Renal cortex interstitium (tissue), 11 donors: ENCODE measurements at regions not wholly inside any gene's neighbourhood (a gene's known extent, or its start where the extent isn't known, plus 50 kb on each side); places are given as distances from the start of the nearest gene placed in this dataset.

Experiments
- DNase-seq, 11 donors: peaks; one replicate each; pipeline ENCODE4 v3.0.0-alpha.2; 2013; ENCODE audit warnings: low read depth in 9 of 11, low spot score in 4 of 11; ENCODE audit errors: extremely low read depth in 1 of 11

DNA sequence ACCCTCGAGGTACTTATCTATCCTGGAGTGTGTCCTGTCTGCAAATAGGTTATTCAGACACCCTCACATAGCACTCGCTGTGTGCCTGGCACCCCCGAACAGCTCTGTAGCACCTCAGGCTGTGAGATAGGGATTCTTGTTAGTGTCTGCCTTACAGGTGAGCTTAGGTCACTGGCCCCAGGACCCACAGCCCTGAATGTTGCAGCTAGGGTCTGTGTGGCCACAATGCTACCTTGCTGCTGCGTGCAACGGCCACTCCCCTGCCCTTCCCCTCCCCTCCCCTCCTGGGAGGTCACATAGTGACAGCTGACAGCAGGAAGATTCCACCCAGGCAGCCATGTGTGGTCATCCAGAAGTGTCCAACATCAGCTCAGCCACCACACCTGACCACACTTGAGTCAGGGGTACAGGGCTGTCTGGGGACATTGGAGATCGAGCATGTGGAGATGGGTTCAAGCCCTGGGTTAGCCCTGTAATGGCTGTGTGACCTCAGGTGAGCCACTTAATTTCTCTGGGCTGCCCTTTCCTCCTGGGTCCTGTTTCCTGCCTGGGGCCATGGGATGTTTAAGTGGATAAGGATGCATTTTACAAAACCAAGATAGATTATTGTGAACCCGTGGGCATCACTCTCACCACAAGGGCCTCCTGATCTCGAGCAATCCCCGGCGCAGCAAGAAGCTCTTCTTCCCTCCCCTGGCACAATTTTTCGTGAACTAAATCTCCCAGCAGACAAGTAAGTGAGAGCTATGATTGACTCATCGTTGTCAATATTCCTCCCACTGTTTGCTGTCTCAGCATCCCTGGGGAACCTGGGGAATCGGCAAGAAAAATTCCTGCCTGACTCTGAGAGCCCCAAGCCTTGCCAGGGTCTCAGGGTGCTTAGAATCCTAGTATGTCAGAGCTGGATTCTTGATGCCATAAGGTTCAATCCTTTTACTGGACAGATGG is 208.7 kb downstream of the PTPRU start:
- DNase-seq = no peak

DNA sequence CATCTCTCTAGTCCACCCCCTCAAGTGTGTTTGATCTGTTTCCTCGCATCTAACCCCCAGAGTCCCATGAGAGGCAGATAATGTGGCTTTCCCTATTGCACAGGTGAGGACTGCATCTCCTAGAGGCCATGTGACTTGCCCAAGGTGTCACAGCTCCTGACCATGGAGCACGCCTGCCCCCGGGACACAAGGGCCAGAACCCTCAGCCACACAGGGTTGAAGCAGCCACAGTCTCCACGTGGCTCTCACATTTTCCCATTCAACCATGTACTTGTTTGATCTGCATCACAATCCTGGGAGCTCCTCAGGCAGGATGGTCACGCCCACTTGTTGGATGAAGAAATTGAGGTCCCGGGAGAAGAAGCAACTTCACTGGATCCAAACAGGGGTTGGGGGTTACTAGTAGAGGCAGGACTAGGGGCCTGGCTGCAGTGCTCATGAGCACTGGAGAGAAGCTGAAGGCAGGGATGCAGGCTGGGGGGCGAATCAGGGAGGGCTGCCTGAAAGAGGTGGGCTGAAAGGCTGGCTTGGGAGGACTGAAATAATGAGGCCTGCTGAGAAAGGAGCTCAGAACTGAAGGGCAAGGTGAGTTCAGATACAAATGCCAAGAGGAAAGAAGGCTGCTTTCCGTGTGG is 207.9 kb downstream of the PTPRU start:
- no peak for DNase-seq

DNA sequence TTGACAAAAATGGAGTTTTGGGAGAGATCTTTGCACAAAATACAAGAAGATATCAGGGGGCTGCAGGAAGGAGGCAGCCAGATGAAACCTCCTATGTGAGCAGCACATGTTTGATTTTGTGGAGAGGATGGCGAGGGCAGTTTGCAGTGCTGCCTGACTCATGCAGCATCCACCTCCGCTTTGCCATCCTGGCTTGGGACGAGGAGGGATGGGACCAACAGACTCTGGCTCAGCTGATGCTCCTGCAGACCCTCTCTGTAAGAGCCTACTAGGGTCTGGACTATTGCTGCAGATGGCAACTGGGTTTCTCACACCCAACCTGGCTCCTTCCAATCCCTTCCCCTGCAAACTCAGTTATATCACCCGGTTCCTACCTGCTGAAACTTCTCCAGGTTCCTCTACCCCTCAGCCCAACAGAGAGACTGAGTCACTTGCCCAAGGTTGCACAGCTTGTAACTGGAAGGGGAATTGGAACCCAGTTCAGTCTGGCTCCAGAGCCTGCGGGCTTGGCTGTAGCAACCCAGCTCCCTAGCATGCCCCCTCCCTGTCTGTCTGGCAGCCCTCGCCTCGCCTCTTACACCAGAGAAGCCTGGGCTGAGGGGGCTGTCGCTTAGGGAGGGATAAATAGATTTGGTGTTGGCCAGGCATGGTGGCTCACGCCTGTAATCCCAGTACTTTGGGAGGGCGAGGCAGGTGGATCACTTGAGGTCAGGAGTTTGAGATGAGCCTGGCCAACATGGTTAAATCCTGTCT is 205.8 kb downstream of the PTPRU start:
- DNase-seq = no peak

DNA sequence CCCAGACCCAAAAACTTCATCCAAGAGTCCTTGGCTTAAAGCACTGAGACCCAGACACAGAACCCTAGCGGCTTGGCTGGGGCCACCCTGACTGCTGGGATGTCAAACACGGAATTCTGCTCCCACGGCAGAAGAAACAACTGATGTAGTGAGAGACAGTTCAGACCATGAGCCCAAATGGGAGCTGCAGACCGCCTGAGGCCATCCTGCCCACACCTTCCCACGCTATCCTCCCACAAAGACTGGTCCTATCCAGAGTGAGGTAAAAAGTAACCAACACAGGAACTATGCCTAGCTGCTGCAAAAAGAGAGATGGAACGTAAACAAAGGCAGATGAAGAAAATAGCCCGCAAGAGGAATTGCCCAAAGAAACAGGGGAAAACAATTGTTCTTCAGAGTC is 203.3 kb downstream of the PTPRU start:
- DNase-seq = no peak

- no peak for DNase-seq
Measured at GRCh38 chr1:29438991-29439390, 202.7 kb downstream of the PTPRU start.

DNA sequence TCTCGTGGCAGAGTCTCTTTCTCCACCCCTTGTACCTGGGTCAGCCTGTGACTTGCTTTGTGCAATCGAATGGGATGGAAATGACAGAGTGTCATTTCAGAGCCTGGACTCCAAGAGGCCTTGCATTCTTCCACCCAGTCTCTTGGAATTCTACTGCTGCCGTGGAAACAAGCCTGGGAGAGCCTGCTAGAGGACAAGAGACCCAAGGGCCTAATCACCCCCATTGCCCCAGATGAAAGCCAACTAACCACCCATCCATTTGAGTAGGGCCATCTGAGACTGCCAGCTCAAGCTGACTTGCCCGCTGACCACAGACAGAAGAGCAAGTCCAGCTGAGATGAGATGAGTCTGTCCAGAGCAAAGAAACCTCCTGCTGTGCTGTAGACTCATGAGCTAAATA is 201.6 kb downstream of the PTPRU start:
- no peak for DNase-seq

- DNase-seq = no peak
Measured at GRCh38 chr1:29436181-29436785, 200.0 kb downstream of the PTPRU start.

DNA sequence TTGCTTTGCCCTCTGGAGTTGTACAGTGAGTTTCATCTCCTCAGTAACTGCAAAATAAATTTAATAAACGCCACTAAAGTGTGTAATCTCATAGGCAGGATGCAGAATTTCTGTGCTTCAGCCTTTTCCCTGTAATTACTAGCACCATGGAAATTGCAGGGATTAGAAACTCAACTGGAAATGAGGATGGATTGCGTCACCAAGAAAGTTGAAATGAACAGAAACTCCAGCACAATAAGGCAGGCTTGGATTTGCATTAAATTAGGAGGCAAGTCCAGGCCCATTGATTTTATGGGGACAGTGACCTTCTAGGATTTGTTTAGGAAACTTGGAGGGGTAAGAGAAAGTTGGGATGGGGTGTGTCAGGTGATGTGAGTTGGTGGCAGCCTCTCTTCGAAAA is 197.5 kb downstream of the PTPRU start:
- DNase-seq = no peak

GRCh38 chr1:29431138-29431537 is 194.8 kb downstream of the PTPRU start:
- no peak for DNase-seq

GRCh38 chr1:29429656-29430055 is 193.3 kb downstream of the PTPRU start:
- no peak for DNase-seq

- no peak for DNase-seq
Measured at GRCh38 chr1:29428997-29429396, 192.7 kb downstream of the PTPRU start.

DNA sequence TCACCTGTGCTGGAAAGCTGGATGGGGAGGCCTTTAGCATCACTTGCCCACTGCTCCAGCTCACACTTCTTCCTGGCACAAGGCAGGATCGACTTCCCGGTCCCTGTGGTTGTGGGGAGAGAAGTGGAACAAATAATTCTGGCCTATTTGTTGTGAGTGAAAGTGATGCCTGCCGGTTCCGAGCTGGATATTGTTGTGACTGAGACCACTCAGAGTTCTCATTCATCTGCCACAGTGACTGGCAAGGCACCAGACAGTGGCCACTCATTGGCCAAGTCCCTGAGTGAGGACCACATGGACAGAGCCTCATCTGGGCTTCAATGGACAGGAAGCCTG is 191.9 kb downstream of the PTPRU start:
- no peak for DNase-seq

DNA sequence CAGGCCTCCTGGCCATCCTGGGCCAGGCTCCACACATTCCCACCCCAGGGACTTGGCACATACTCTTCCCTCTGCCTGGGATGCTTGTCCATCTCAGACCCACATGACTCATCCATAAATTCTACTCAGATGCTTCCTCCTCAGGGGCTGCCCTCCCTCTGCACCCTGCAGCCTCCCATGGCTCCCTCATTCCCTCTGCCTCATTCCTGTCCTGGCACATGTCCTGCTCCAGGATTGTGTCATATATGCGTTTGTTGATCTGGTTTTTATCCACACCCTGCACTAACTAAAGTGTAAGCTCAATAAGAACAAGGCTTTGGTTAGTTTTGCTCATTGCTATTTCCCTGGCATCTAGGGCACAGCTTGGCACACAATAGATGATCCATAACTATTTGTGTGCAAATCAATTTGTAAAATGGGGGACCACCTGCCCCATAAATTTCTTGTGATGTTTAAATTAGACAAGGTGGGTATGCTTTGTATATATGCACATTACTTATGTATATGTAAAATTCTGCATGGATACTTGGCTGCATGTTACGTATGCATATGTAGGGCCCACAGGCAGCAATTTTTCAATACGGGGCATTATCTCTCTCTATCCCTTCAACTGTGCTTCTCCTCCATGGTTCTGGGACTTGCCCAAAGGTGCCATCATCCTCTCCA is 191.4 kb downstream of the PTPRU start:
- no peak for DNase-seq

DNA sequence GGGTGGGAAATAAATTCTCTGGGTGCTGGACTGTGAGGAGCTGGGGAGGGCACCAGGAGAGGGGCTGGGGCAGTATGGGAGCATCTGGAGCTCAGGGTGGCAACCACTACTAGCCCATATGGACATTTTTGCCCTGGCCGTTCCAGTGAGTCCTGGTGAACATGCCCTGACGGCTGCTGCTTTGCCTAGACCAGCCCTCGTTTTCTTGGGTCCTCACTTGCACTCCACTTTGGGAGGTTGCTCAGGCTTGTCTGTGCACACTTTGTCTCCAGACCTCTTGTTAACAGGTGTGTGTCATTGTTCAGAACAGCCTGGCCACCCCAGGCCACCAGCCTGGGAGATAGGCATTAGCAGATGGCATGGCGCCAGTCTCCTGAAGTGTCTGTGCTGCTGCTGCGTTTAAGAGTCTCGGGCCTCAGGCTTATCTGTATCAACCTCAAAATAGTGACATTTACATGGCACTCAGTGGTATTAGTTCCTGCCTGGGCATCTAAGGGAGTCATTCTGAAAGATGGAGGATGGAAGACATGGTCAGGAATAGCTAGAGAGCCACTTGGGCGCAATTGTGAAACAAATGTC is 190.5 kb downstream of the PTPRU start:
- no peak for DNase-seq

DNA sequence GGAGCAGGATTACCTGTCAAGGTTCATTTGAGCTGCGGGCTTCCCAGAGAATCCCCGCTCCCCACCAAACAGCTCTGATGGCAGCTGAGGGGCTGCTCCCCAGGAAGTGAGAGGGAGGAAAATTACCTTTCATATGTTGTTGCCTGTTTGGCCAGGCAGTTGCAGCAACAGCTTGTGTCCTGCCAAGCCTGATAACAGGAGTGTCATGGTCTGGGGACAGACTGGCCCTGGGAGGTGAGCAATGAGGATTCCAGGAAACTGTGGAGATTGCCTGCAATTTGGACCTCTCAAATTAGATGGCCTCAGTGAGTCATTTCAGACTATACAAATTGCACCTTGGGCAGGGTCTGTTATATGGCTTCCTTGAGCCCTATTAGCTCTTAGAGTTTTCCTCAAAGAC is 189.3 kb downstream of the PTPRU start:
- DNase-seq = no peak

DNA sequence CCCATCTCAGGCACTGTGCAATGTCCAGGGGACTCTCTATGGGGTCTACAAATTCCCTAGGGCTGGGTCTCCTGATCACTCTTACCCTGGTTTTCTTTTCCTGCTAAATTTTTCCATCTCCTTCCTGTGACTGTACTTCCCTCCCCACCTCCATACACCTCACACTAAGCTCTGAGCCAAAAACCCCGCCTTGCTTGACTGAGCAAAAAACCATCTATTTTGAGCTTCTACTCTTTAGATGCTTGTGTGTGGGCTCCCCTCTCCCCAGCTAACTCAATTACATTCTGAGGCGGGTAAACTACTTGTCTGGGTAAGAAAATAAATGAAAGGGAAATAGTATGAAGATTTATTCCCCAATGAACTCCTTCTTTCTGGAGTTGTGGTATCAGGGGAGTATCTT is 187.9 kb downstream of the PTPRU start:
- DNase-seq = no peak

GRCh38 chr1:29420202-29420601 is 183.9 kb downstream of the PTPRU start:
- no peak for DNase-seq

GRCh38 chr1:29417971-29418370 is 181.6 kb downstream of the PTPRU start:
- no peak for DNase-seq
